Activated CD4-positive, alpha-beta T cell treated with anti-CD3 and anti-CD28 coated beads, Interleukin-2, amount 50 U/mL, for 24 hours (primary cell): ENCODE measurements at regions not wholly inside any gene's neighbourhood (a gene's known extent, or its start where the extent isn't known, plus 50 kb on each side); places are given as distances from the start of the nearest gene placed in this dataset.

Experiments used
- DNase-seq, 2 donors: peaks; one replicate each; pipeline ENCODE4 v3.0.0-alpha.2; 2020; ENCODE audit warnings: low read depth in 1 of 2, low spot score in 1 of 2

GRCh38 chr9:28899926-28900325, 1326.6 kb upstream of the C9orf72 start:
- no peak for DNase-seq

GRCh38 chr9:28900406-28900805, 1327.1 kb upstream of the C9orf72 start:
- DNase-seq: no peak

GRCh38 chr9:28909526-28909925, 1336.2 kb upstream of the C9orf72 start:
- no peak for DNase-seq

GRCh38 chr9:28912621-28913020, 1339.3 kb upstream of the C9orf72 start:
- no peak for DNase-seq

GRCh38 chr9:28915202-28915930, 1342.1 kb upstream of the C9orf72 start:
- DNase-seq: no peak

GRCh38 chr9:28916348-28916747, 1343.1 kb upstream of the C9orf72 start:
- no peak for DNase-seq

GRCh38 chr9:28921857-28922500, 1348.7 kb upstream of the C9orf72 start:
- DNase-seq: no peak

- DNase-seq: no peak
Measured at GRCh38 chr9:28922891-28923290, 1349.6 kb upstream of the C9orf72 start.

GRCh38 chr9:28923351-28923750, 1350.1 kb upstream of the C9orf72 start:
- no peak for DNase-seq

GRCh38 chr9:28925157-28925556, 1351.9 kb upstream of the C9orf72 start:
- DNase-seq: no peak

GRCh38 chr9:28926306-28926705, 1353.0 kb upstream of the C9orf72 start:
- no peak for DNase-seq

- no peak for DNase-seq
Measured at GRCh38 chr9:28927691-28928090, 1354.4 kb upstream of the C9orf72 start.

GRCh38 chr9:28929433-28929832, 1356.2 kb upstream of the C9orf72 start:
- DNase-seq: no peak

- DNase-seq: no peak
Measured at GRCh38 chr9:28930766-28931165, 1357.5 kb upstream of the C9orf72 start.

GRCh38 chr9:28934111-28934510, 1360.8 kb upstream of the C9orf72 start:
- no peak for DNase-seq

GRCh38 chr9:28938981-28939380, 1365.7 kb upstream of the C9orf72 start:
- DNase-seq: no peak

GRCh38 chr9:28941856-28942255, 1368.6 kb upstream of the C9orf72 start:
- no peak for DNase-seq

GRCh38 chr9:28942941-28943340, 1369.7 kb upstream of the C9orf72 start:
- no peak for DNase-seq

GRCh38 chr9:28946648-28947047, 1373.4 kb upstream of the C9orf72 start:
- no peak for DNase-seq

- no peak for DNase-seq
Measured at GRCh38 chr9:28951945-28952344, 1378.7 kb upstream of the C9orf72 start.

GRCh38 chr9:28956116-28956880, 1383.0 kb upstream of the C9orf72 start:
- no peak for DNase-seq

GRCh38 chr9:28960602-28961001, 1387.3 kb upstream of the C9orf72 start:
- no peak for DNase-seq
